HEK293 (cell line): ENCODE measurements at regions not wholly inside any gene's neighbourhood (a gene's known extent, or its start where the extent isn't known, plus 50 kb on each side); places are given as distances from the start of the nearest gene placed in this dataset.
"Not testable (repeated sequence)": the region's sequence is repeated elsewhere in the genome, so short reads cannot be mapped to it uniquely, and the experiment has no call there.

ENCODE experiments used
- CTCF ChIA-PET: fragments of 350-600 bp; formaldehyde crosslinking; extraction: SDS; loops from one replicate; lab custom pipeline; 2021; ENCODE audit warnings: antibody characterized with exemption; lab: Yijun Ruan, JAX
- POLR2A ChIA-PET: fragments of 300-600 bp; formaldehyde crosslinking; extraction: SDS; loops from one replicate; lab custom pipeline; 2020; ENCODE audit warnings: antibody characterized with exemption, inconsistent platforms; lab: Yijun Ruan, JAX
- H3K27ac ChIP-seq: fragments of 200-500 bp; sonication (Bioruptor generic); 2 replicates; pipeline ENCODE4 v1.5.1; 2014; ENCODE audit warnings: low read depth, low read length, control low read depth, inconsistent platforms; ENCODE audit errors: extremely low read depth
- H3K36me3 ChIP-seq, 2 experiments: fragments of 200-500 bp in 1 of 2; sonication (Bioruptor generic) in 1 of 2; 1 replicate in 1 of 2; 2 replicates in 1 of 2; pipeline ENCODE4 v1.5.1; 2014 to 2017; ENCODE audit warnings: inconsistent platforms in 2 of 2, low read length in 2 of 2; ENCODE audit not compliant: control insufficient read depth in 2 of 2, insufficient read depth in 1 of 2
- H3K4me1 ChIP-seq: fragments of 200-500 bp; sonication (Bioruptor generic); 2 replicates; pipeline ENCODE4 v1.5.1; 2014; ENCODE audit warnings: mild to moderate bottlenecking, low read length, inconsistent platforms; ENCODE audit not compliant: control insufficient read depth, insufficient read depth
- H3K4me3 ChIP-seq: 2 replicates; pipeline ENCODE4 v1.5.1; 2011; ENCODE audit warnings: low read depth, mild to moderate bottlenecking, control low read depth, low read length, moderate library complexity
- H3K9me3 ChIP-seq: fragments of 200-500 bp; sonication (Bioruptor generic); 2 replicates; pipeline ENCODE4 v1.5.1; 2014; ENCODE audit warnings: low read depth, low read length, inconsistent platforms; ENCODE audit not compliant: control insufficient read depth, insufficient read depth
- BCL11B ChIP-seq: fragments of 450-650 bp; formaldehyde crosslinking; IDR thresholded peaks from 2 replicates; pipeline ENCODE4 v1.5.1; 2016; ENCODE audit warnings: low read depth, missing biosample characterization, missing genetic modification characterization
- KLF10 ChIP-seq: fragments of 450-650 bp; IDR thresholded peaks from 2 replicates; pipeline ENCODE4 v1.5.1; 2018; ENCODE audit warnings: missing biosample characterization, mild to moderate bottlenecking, missing genetic modification characterization
- MEIS1 ChIP-seq: sonication (generic); formaldehyde crosslinking; IDR thresholded peaks from 2 replicates; pipeline ENCODE4 v1.8.1; 2022; ENCODE audit warnings: missing genetic modification reagents, mild to moderate bottlenecking, borderline replicate concordance
- ZNF184 ChIP-seq: fragments of 450-650 bp; IDR thresholded peaks from 2 replicates; pipeline ENCODE4 v1.5.1; 2018; ENCODE audit warnings: missing biosample characterization, mild to moderate bottlenecking, missing genetic modification characterization
- ZNF2 ChIP-seq: fragments of 450-650 bp; formaldehyde crosslinking; IDR thresholded peaks from 2 replicates; pipeline ENCODE4 v1.5.1; 2016; ENCODE audit warnings: missing biosample characterization, missing genetic modification characterization
- ZNF324 ChIP-seq: fragments of 450-650 bp; formaldehyde crosslinking; IDR thresholded peaks from 2 replicates; pipeline ENCODE4 v1.5.1; 2016; ENCODE audit warnings: missing biosample characterization, missing genetic modification characterization
- ZNF366 ChIP-seq: fragments of 450-650 bp; formaldehyde crosslinking; conservative IDR thresholded peaks from 2 replicates; pipeline ENCODE4 v1.5.1; 2016; ENCODE audit warnings: missing biosample characterization, missing genetic modification characterization
- ZNF426 ChIP-seq: fragments of 450-650 bp; formaldehyde crosslinking; IDR thresholded peaks from 2 replicates; pipeline ENCODE4 v1.5.1; 2017; ENCODE audit warnings: missing biosample characterization, missing genetic modification characterization, mild to moderate bottlenecking, inconsistent platforms, moderate library complexity
- ZNF596 ChIP-seq: fragments of 450-650 bp; IDR thresholded peaks from 2 replicates; pipeline ENCODE4 v1.5.0; 2018; ENCODE audit warnings: missing biosample characterization, mild to moderate bottlenecking, missing genetic modification characterization, moderate library complexity
- ZNF654 ChIP-seq: fragments of 450-650 bp; formaldehyde crosslinking; IDR thresholded peaks from 2 replicates; pipeline ENCODE4 v1.5.1; 2016; ENCODE audit warnings: low read depth, missing biosample characterization, missing genetic modification characterization
- ZNF660 ChIP-seq: fragments of 450-650 bp; IDR thresholded peaks from 2 replicates; pipeline ENCODE4 v1.5.1; 2018; ENCODE audit warnings: missing biosample characterization, mild to moderate bottlenecking, missing genetic modification characterization
- ZNF843 ChIP-seq: fragments of 450-650 bp; formaldehyde crosslinking; IDR thresholded peaks from 2 replicates; pipeline ENCODE4 v1.5.1; 2016; ENCODE audit warnings: missing biosample characterization, missing genetic modification characterization
- TF ChIP-seq, protein P1 (sequence below): fragments of 450-650 bp; formaldehyde crosslinking; IDR thresholded peaks from 2 replicates; pipeline ENCODE4 v1.5.1; 2016; ENCODE audit warnings: missing biosample characterization, missing genetic modification characterization
- TF ChIP-seq, protein P2 (sequence below): fragments of 450-650 bp; formaldehyde crosslinking; IDR thresholded peaks from 2 replicates; pipeline ENCODE4 v1.5.1; 2016; ENCODE audit warnings: missing biosample characterization, missing genetic modification characterization

DNA sequence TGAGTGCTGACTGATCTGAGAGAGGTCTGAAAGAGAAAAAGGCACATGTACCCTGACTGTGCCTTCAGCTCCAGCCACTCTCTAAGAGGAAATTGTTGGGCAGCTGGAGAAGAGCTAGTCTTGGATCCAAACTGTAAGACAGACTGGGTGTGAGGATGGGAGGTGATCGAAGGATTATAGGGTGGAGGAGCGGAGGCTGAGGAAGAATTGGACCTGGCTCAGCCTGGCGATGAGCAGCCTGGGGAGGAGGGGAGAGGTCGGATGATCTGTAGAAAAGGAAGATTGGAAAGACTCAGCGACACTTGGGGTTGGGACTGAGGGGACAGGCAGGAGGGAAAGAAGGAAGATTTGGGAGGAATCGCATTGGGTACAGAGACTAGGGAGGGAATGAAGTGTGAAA is 98.6 kb upstream of the SLC25A48 start (continued):
- no peak for TF ChIP-seq ZNF843 (tag by site-specific recombination)
- no peak for TF ChIP-seq ZNF596
- TF ChIP-seq, protein P1, sequence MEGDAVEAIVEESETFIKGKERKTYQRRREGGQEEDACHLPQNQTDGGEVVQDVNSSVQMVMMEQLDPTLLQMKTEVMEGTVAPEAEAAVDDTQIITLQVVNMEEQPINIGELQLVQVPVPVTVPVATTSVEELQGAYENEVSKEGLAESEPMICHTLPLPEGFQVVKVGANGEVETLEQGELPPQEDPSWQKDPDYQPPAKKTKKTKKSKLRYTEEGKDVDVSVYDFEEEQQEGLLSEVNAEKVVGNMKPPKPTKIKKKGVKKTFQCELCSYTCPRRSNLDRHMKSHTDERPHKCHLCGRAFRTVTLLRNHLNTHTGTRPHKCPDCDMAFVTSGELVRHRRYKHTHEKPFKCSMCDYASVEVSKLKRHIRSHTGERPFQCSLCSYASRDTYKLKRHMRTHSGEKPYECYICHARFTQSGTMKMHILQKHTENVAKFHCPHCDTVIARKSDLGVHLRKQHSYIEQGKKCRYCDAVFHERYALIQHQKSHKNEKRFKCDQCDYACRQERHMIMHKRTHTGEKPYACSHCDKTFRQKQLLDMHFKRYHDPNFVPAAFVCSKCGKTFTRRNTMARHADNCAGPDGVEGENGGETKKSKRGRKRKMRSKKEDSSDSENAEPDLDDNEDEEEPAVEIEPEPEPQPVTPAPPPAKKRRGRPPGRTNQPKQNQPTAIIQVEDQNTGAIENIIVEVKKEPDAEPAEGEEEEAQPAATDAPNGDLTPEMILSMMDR (tag by site-specific recombination) = no peak
- TF ChIP-seq ZNF324 (tag by site-specific recombination) = no peak
- no peak for TF ChIP-seq ZNF184 (tag by site-specific recombination)

DNA sequence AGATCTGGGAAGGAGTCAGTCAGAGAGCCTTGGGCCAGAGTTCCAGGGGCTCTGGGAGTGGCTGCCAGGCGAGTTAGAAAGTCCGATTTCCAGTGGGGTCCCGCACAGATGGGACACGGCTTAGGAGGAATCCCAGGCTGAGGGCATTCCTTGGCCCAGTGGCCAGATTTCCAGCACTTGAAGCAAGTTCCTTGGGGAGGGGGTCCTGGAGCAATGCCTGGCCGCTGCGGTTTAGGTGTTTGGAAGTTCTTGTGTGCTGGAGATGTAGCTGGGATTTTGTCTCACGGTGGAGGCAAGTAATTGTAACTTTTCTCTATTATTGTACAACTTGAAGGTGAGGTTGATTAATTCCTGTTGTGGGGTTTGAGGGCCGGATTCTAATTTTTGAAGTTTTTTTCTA is 99.5 kb upstream of the SLC25A48 start:
- POLR2A ChIA-PET, H3K4me1 ChIP-seq, H3K4me3 ChIP-seq, H3K27ac ChIP-seq, H3K9me3 ChIP-seq, H3K36me3 ChIP-seq: not testable (repeated sequence)
- CTCF ChIA-PET = interaction anchor here (0.9 to 1.3 kb wide), 3 partner anchors 95 to 175 kb away, joined by 3 to 5 read pairs (median 3); no protein-coding TSS in a partner anchor

DNA sequence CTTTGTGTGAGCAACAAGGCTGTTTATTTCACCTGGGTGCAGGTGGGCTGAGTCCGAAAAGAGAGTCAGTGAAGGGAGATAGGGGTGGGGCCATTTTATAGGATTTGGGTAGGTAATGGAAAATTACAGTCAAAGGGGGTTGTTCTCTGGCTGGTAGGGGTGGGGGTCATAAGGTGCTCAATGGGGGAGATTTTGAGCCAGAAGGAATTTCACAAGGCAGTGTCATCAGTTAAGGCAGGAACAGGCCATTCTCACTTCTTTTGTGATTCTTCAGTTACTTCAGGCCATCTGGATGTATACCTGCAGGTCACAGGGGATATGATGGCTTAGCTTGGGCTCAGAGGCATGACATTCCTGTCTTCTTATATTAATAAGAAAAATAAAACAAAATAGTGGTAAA is 103.4 kb upstream of the SLC25A48 start:
- H3K36me3 ChIP-seq, H3K27ac ChIP-seq, H3K4me1 ChIP-seq, POLR2A ChIA-PET, H3K4me3 ChIP-seq, H3K9me3 ChIP-seq: not testable (repeated sequence)
- CTCF ChIA-PET = interaction anchor here (0.6 to 4.3 kb wide), 4 partner anchors 161 to 269 kb away, joined by 3 to 26 read pairs (median 7); no protein-coding TSS in a partner anchor

DNA sequence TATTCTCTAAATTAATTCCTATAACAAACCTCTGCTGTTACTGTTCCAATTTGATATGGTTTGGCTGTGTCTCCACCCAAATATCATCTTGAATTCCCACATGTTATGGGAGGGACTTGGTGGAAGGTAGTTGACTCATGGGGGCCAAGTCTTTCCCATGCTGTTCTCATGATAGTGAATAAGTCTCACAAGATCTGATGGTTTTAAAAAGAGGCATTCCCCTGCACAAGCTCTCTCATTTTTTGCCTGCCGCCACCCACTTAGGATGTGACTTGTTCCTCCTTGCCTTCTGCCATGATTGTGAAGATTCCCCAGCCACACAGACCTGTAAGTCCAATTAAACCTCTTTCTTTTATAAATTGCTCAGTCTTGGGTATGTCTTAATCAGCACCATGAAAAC is 104.3 kb upstream of the SLC25A48 start:
- H3K4me1 ChIP-seq, H3K4me3 ChIP-seq, POLR2A ChIA-PET, H3K9me3 ChIP-seq, H3K36me3 ChIP-seq, H3K27ac ChIP-seq: not testable (repeated sequence)
- CTCF ChIA-PET = interaction anchor here (0.6 to 4.3 kb wide), 14 partner anchors 8 to 268 kb away, joined by 3 to 42 read pairs (median 6); no protein-coding TSS in a partner anchor

DNA sequence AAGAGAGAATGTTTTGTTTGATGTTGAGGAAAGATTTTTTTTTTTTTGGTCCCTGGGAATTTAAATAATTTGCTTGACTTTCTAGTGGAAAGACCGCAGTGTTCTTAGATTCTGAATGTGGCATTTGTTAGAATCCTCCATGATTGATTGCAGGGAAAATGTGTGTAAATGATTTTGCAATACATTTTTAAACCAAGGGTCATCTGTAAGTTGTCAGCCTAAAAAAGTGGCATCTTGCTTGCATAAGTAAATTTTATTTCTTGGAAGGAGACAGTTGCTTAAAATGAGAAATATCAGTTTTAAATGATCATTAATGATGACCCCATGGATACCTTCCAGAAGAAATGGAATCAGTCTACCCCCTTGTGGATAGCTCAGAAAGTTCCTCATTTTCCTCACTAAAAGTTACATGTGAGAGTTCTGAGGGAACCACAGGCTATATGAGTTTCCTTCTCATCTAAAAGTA is 105.1 kb upstream of the SLC25A48 start:
- Histone ChIP-seq H3K9me3 (no peaks in the 10 kb centered on the region), H3K4me3 (no peak overlapping the region), H3K4me1 (no peaks in the 10 kb centered on the region), H3K27ac (no peak overlapping the region), H3K36me3 (no peaks in the 10 kb centered on the region)
- TF ChIP-seq ZNF660 (tag by site-specific recombination) = peak; percentile 59; the same call in 1 of the 2 replicates
- TF ChIP-seq ZNF426 = no peak
- 0 out of 2 replicates have a peak, but pooled peaks have one; percentile 29 for TF ChIP-seq ZNF654 (tag by site-specific recombination)
- ChIA-PET CTCF (interaction anchor here (0.6 to 4.3 kb wide), 20 partner anchors 9 to 305 kb away, joined by 3 to 42 read pairs (median 4); no protein-coding TSS in a partner anchor), POLR2A (no interaction called here)

DNA sequence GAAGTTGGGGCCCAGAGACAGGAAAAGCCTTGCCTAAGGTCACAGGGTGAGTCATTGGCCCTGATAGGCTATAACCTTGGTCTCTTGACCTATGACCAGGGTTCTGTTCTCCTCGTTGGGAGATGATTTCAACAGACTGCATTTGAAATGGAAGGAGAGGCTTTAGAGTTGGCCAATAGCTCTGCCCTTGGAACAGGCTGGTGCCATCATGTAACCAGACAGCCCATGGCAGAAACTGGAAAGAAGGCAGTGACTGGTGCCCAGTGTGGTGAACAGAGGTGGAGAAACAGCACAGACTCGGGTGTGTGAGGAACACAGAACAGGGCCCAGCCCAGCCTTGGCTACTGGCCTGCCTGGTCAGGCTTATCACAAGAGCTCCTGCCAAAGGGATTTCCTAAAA is 109.8 kb upstream of the SLC25A48 start:
- Histone ChIP-seq H3K4me3 (no peak overlapping the region), H3K9me3 (no peaks in the 10 kb centered on the region), H3K27ac (no peak overlapping the region), H3K36me3 (no peaks in the 10 kb centered on the region), H3K4me1 (no peaks in the 10 kb centered on the region)
- CTCF ChIA-PET = interaction anchor here (0.8 to 3.3 kb wide), 6 partner anchors 8 to 164 kb away, joined by 3 to 22 read pairs (median 4); no protein-coding TSS in a partner anchor
- TF ChIP-seq, protein P2, sequence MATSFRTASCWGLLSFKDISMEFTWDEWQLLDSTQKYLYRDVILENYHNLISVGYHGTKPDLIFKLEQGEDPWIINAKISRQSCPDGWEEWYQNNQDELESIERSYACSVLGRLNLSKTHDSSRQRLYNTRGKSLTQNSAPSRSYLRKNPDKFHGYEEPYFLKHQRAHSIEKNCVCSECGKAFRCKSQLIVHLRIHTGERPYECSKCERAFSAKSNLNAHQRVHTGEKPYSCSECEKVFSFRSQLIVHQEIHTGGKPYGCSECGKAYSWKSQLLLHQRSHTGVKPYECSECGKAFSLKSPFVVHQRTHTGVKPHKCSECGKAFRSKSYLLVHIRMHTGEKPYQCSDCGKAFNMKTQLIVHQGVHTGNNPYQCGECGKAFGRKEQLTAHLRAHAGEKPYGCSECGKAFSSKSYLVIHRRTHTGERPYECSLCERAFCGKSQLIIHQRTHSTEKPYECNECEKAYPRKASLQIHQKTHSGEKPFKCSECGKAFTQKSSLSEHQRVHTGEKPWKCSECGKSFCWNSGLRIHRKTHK (tag by site-specific recombination) = no peak
- TF ChIP-seq ZNF366 (no peak), BCL11B (tag by site-specific recombination) (no peak), MEIS1 (CRISPR knock-in tag) (no peak), KLF10 (tag by site-specific recombination) (no peak), ZNF2 (tag by site-specific recombination) (no peak)
- POLR2A ChIA-PET = no interaction called here
